Endothelial cell of umbilical vein (primary cell): ENCODE measurements at regions not wholly inside any gene's neighbourhood (a gene's known extent, or its start where the extent isn't known, plus 50 kb on each side); places are given as distances from the start of the nearest gene placed in this dataset.

ENCODE experiments used
- BruUV-seq: library from RNA; stranded (reverse); fragments of 400-500 nt; replicated peaks from 2 replicates; lab custom pipeline; 2021; lab: Mats Ljungman, UMichigan
- CTCF ChIA-PET: fragments of 300-600, 350-600 bp; sonication (Branson Sonifier 250); formaldehyde crosslinking; loops from one replicate; lab custom pipeline; 2021; ENCODE audit warnings: antibody characterized with exemption, inconsistent platforms; lab: Charles Lee
- POLR2A ChIA-PET: fragments of 300-600, 350-600 bp; sonication (Branson Sonifier 250); formaldehyde crosslinking; loops from one replicate; lab custom pipeline; 2021; ENCODE audit warnings: antibody characterized with exemption, inconsistent platforms; lab: Charles Lee
- DNase-seq: peaks from one replicate; pipeline ENCODE4 v3.0.0-alpha.2; 2011; ENCODE audit warnings: low read depth, low spot score
- FAIRE-seq: peaks from 2 replicates; lab custom pipeline; 2011; peaks lifted over from hg19 to GRCh38; lab: Jason Lieb, UNC
- H2AFZ ChIP-seq: 2 replicates; pipeline ENCODE4 v1.6.0; 2012; ENCODE audit warnings: low read depth, low read length, control low read depth, inconsistent platforms
- H3K27ac ChIP-seq: 2 replicates; pipeline ENCODE4 v1.5.1; 2011; ENCODE audit warnings: low read depth, mild to moderate bottlenecking, control low read depth, low read length, moderate library complexity; ENCODE audit not compliant: insufficient read depth
- H3K27me3 ChIP-seq, 2 experiments: 2 replicates each; pipeline versions ENCODE4 v1.6.0 to v1.6.1; 2011; ENCODE audit warnings: low read length in 2 of 2, mixed read lengths in 1 of 2; ENCODE audit not compliant: control insufficient read depth in 2 of 2, insufficient read depth in 2 of 2
- H3K36me3 ChIP-seq, 2 experiments: 2 replicates in 1 of 2; 3 replicates in 1 of 2; pipeline ENCODE4 v1.5.1; 2011; ENCODE audit warnings: low read length in 2 of 2, mild to moderate bottlenecking in 1 of 2, moderate library complexity in 1 of 2; ENCODE audit not compliant: control insufficient read depth in 2 of 2, insufficient read depth in 2 of 2; ENCODE audit errors: extremely low read depth in 1 of 2
- H3K4me1 ChIP-seq: 3 replicates; pipeline ENCODE4 v1.5.1; 2011; ENCODE audit warnings: mild to moderate bottlenecking, low read length; ENCODE audit not compliant: control insufficient read depth, insufficient read depth; ENCODE audit errors: extremely low read depth
- H3K4me2 ChIP-seq: 2 replicates; pipeline ENCODE4 v1.6.1; 2011; ENCODE audit warnings: low read length, control low read depth, mixed read lengths; ENCODE audit not compliant: insufficient read depth
- H3K4me3 ChIP-seq, 3 experiments: fragments of 200-600 bp in 1 of 3; sonication (generic), shearing (Covaris generic) in 1 of 3; replicated peaks in 1 of 3; 2 replicates each; pipeline ENCODE4 v1.5.1; 2011 to 2016; ENCODE audit warnings: control low read depth in 3 of 3, low read length in 3 of 3, mild to moderate bottlenecking in 2 of 3, inconsistent platforms in 1 of 3, low read depth in 1 of 3, moderate library complexity in 1 of 3; ENCODE audit not compliant: insufficient read depth in 1 of 3
- H3K79me2 ChIP-seq: 2 replicates; pipeline ENCODE4 v1.6.0; 2012; ENCODE audit warnings: low read length, inconsistent platforms; ENCODE audit not compliant: control insufficient read depth, insufficient read depth
- H3K9ac ChIP-seq: replicated peaks from 2 replicates; pipeline ENCODE3; 2011; ENCODE audit warnings: low read length, control low read depth; ENCODE audit not compliant: insufficient read depth; ENCODE audit errors: extremely low read depth
- H3K9me1 ChIP-seq: replicated peaks from 3 replicates; pipeline ENCODE4 v1.6.0; 2011; ENCODE audit warnings: mild to moderate bottlenecking, low read length; ENCODE audit not compliant: control insufficient read depth, insufficient read depth; ENCODE audit errors: extremely low read depth
- H3K9me3 ChIP-seq: replicated peaks from 2 replicates; pipeline ENCODE4 v1.5.1; 2012; ENCODE audit warnings: low read length, inconsistent platforms; ENCODE audit not compliant: control insufficient read depth, insufficient read depth
- H4K20me1 ChIP-seq: replicated peaks from 2 replicates; pipeline ENCODE3; 2011; ENCODE audit warnings: mild to moderate bottlenecking, low read length; ENCODE audit not compliant: control insufficient read depth, insufficient read depth; ENCODE audit errors: extremely low read depth
- CTCF ChIP-seq, 2 donors: IDR thresholded peaks; 1 replicate in 1 of 2; 2 replicates in 1 of 2; pipeline ENCODE4 v1.5.1; 2011; ENCODE audit warnings: low read length in 2 of 2, mild to moderate bottlenecking in 2 of 2, moderate library complexity in 2 of 2, control low read depth in 1 of 2, inconsistent platforms in 1 of 2, low read depth in 1 of 2; ENCODE audit not compliant: insufficient read depth in 1 of 2; ENCODE audit errors: extremely low read depth in 1 of 2
- EZH2 ChIP-seq: IDR thresholded peaks from 2 replicates; pipeline ENCODE4 v1.6.1; 2012; ENCODE audit warnings: borderline replicate concordance, low read depth, mild to moderate bottlenecking, moderate library complexity, low read length, inconsistent platforms; ENCODE audit not compliant: severe bottlenecking
- FOS ChIP-seq: IDR thresholded peaks from 2 replicates; pipeline ENCODE4 v1.6.1; 2011; ENCODE audit warnings: mild to moderate bottlenecking, low read length, moderate library complexity, borderline replicate concordance; ENCODE audit not compliant: insufficient read depth
- GATA2 ChIP-seq: IDR thresholded peaks from 2 replicates; pipeline ENCODE4 v1.7.0; 2011; ENCODE audit warnings: low read depth, mild to moderate bottlenecking, moderate library complexity, mixed read lengths, low read length; ENCODE audit not compliant: insufficient read length, insufficient read depth
- JUN ChIP-seq: IDR thresholded peaks from 2 replicates; pipeline ENCODE4 v1.6.1; 2011; ENCODE audit warnings: borderline replicate concordance, low read depth; ENCODE audit not compliant: insufficient read length, insufficient read depth
- MAX ChIP-seq: IDR thresholded peaks from 2 replicates; pipeline ENCODE4 v1.6.1; 2011; ENCODE audit not compliant: insufficient read depth, insufficient read length
- MYC ChIP-seq: IDR thresholded peaks from one replicate; pipeline ENCODE4 v1.6.1; 2011; ENCODE audit warnings: mild to moderate bottlenecking, low read depth, low read length
- POLR2A ChIP-seq: IDR thresholded peaks from 2 replicates; pipeline ENCODE4 v1.6.1; 2012; ENCODE audit warnings: low read depth, mild to moderate bottlenecking, control low read depth, low read length
- POLR2AphosphoS5 ChIP-seq: IDR thresholded peaks from 2 replicates; pipeline ENCODE4 v1.6.1; 2012; ENCODE audit warnings: low read depth, mild to moderate bottlenecking, control low read depth, low read length, moderate library complexity; ENCODE audit not compliant: insufficient read depth
- dilution Hi-C: fragments of 300-500 bp; cut with MboI; formaldehyde crosslinking; loops from one replicate; pipeline ENCODE4 v1.15.0; 2019; ENCODE audit warnings: low sequenced_read_pairs; ENCODE audit not compliant: extremely low pct_ligation_motif_present
- intact Hi-C: fragments of 100-400 bp; cut with micrococcal nuclease; formaldehyde crosslinking; loops from one replicate; pipeline ENCODE4 v1.10.0; 2022

GRCh38 chr1:55926906-55927471 lies 652.4 kb downstream of the PLPP3 start:
- no peak overlapping the region for H3K4me2 ChIP-seq
- intact Hi-C loops = no loop called here
- no TSS peak for BruUV-seq
- no peaks in the 10 kb centered on the region for H3K79me2 ChIP-seq
- TF ChIP-seq POLR2A (no peak), JUN (no peak), MYC (no peak), MAX (no peak), GATA2 (no peak), POLR2AphosphoS5 (no peak), EZH2 (no peak), FOS (no peak), CTCF (IDR thresholded peaks at IDR 0.05; ENCODE audit: extremely low read depth in 1 of 2, insufficient read depth in 1 of 2, low read depth in 1 of 2, low read length in 2 of 2) (no peak)
- no peak overlapping the region for H2AFZ ChIP-seq
- H3K9me3 ChIP-seq = no peaks in the 10 kb centered on the region
- H3K36me3 ChIP-seq = no peaks in the 10 kb centered on the region
- H3K9me1 ChIP-seq = no peaks in the 10 kb centered on the region
- no peak overlapping the region for H3K27ac ChIP-seq
- H3K4me3 ChIP-seq = no peak overlapping the region
- H3K27me3 ChIP-seq = no peaks in the 10 kb centered on the region
- ChIA-PET CTCF (no interaction called here), POLR2A (no interaction called here)
- DNase-seq (no peak), FAIRE-seq (no peak)
- no peaks in the 10 kb centered on the region for H4K20me1 ChIP-seq
- dilution Hi-C loops = no loop called here
- no peaks in the 10 kb centered on the region for H3K4me1 ChIP-seq
- no peak overlapping the region for H3K9ac ChIP-seq
